ENCODE measurements at regions not wholly inside any gene's neighbourhood (a gene's known extent, or its start where the extent isn't known, plus 50 kb on each side); places are given as distances from the start of the nearest gene placed in this dataset.

- no peak for DNase-seq (ENCODE audit: extremely low read depth, low read depth)
- TF ChIP-seq CTCF (IDR thresholded peaks at IDR 0.05; ENCODE audit: low read depth, low read length) = no peak
Observed at GRCh38 chr17:6186998-6187397, 116.8 kb downstream of the WSCD1 start.

- DNase-seq (ENCODE audit: extremely low read depth, low read depth) = no peak
- TF ChIP-seq CTCF (IDR thresholded peaks at IDR 0.05; ENCODE audit: low read depth, low read length) = no peak
Observed at GRCh38 chr17:6184508-6184907, 114.3 kb downstream of the WSCD1 start.

DNA sequence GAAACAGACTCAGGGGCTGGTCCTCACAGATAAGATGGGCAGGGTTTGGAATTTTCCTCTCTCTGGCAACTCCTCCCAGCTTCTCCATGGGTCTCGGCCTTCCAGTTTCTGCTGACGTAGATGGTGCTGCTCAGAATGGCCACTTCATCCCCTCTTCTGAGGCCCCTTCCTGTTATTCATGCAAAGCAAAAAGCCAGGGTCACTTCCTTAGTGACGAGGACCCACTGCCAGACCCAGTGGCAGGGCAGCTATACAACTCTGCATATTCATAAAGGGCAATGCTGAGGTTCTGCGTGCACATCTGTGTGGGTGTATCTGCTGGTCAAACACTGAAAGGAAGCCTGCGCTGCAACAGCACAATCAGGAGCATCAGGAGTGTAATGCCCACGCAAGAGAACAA, 108.8 kb downstream of the WSCD1 start:
- no peak for DNase-seq (ENCODE audit: extremely low read depth, low read depth)
- TF ChIP-seq CTCF (IDR thresholded peaks at IDR 0.05; ENCODE audit: low read depth, low read length) = no peak

- no peak for DNase-seq (ENCODE audit: extremely low read depth, low read depth)
- TF ChIP-seq CTCF (IDR thresholded peaks at IDR 0.05; ENCODE audit: low read depth, low read length) = no peak
Observed at GRCh38 chr17:6177941-6178694, 107.9 kb downstream of the WSCD1 start.

Measured in AG09319 (cell line).